OCI-LY3 (cell line): ENCODE measurements at regions not wholly inside any gene's neighbourhood (a gene's known extent, or its start where the extent isn't known, plus 50 kb on each side); places are given as distances from the start of the nearest gene placed in this dataset.

Experiments
- H2AFZ ChIP-seq: fragments of 200-600, 300-600 bp; shearing (Covaris generic); 2 replicates; pipeline ENCODE4 v1.6.0; 2014; ENCODE audit warnings: antibody characterized with exemption, low read depth, low read length
- H3K27ac ChIP-seq: fragments of 200-600, 300-600 bp; sonication (generic); 2 replicates; pipeline ENCODE4 v1.5.1; 2014; ENCODE audit warnings: mild to moderate bottlenecking, low read length, moderate library complexity, mixed read lengths
- H3K27me3 ChIP-seq: fragments of 200-600, 300-600 bp; sonication (generic); 2 replicates; pipeline ENCODE4 v1.6.1; 2014; ENCODE audit warnings: low read depth, low read length, mixed read lengths
- H3K36me3 ChIP-seq: fragments of 200-600, 300-600 bp; sonication (generic); replicated peaks from 2 replicates; pipeline ENCODE3; 2014; ENCODE audit warnings: low read depth, low read length, mixed read lengths
- H3K4me1 ChIP-seq: fragments of 300-600, 200-600 bp; sonication (generic); 2 replicates; pipeline ENCODE4 v1.6.1; 2014; ENCODE audit warnings: low read length, mixed read lengths
- H3K4me2 ChIP-seq: fragments of 200-600, 300-600 bp; sonication (generic); 2 replicates; pipeline ENCODE4 v1.6.1; 2014; ENCODE audit warnings: low read length, mixed read lengths
- H3K4me3 ChIP-seq: fragments of 300-600, 200-600 bp; sonication (generic); 2 replicates; pipeline ENCODE4 v1.5.1; 2014; ENCODE audit warnings: antibody characterized with exemption, mild to moderate bottlenecking, low read length, moderate library complexity
- H3K79me2 ChIP-seq: fragments of 300-600, 200-600 bp; shearing (Covaris generic); 2 replicates; pipeline ENCODE4 v1.6.1; 2014; ENCODE audit warnings: mild to moderate bottlenecking, low read length, mixed read lengths
- H3K9ac ChIP-seq: fragments of 300-600, 200-600 bp; shearing (Covaris generic); 2 replicates; pipeline ENCODE4 v1.6.0; 2014; ENCODE audit warnings: mild to moderate bottlenecking, low read length, moderate library complexity
- H3K9me3 ChIP-seq: fragments of 200-600, 300-600 bp; shearing (Covaris generic); 2 replicates; pipeline ENCODE4 v1.6.1; 2014; ENCODE audit warnings: low read length, mixed read lengths; ENCODE audit not compliant: insufficient read depth
- H4K20me1 ChIP-seq: fragments of 200-600, 300-600 bp; sonication (generic); 2 replicates; pipeline ENCODE4 v1.6.1; 2016; ENCODE audit warnings: low read length, mixed read lengths; ENCODE audit not compliant: insufficient read depth
- EZH2phosphoT487 ChIP-seq: fragments of 200-600 bp; shearing (Covaris generic); IDR thresholded peaks from 2 replicates; pipeline ENCODE4 v1.6.1; 2018; ENCODE audit warnings: antibody characterized with exemption, mixed run types, low read depth
- TF ChIP-seq, protein P1 (sequence below): fragments of 200-600, 300-600 bp; sonication (generic); IDR thresholded peaks from 2 replicates; pipeline ENCODE4 v1.5.1; 2014; ENCODE audit warnings: antibody characterized with exemption, low read length, low read depth

DNA sequence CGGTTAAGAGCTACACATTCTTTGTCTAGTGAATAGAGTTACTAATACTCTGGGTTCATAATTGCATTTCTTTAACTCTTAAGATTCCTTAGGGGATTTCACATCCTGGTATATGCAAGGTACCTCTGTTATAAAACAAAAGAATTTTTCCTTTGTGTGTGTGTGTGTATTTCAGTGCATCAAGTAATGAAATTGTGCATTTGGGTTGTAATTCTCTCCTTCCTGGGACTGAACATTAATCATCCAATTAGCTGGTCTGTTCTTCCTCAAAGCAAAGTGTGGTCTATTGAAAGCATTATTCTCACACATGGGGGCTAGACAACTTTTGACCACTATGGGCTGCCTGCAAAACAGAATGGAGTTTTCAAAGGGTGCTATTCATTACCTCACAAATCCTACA is 74.0 kb downstream of the ZC3H11B start:
- no peak overlapping the region for H3K9ac ChIP-seq
- H3K79me2 ChIP-seq: no peaks in the 10 kb centered on the region
- H3K27ac ChIP-seq: no peak overlapping the region
- H3K27me3 ChIP-seq: no peaks in the 10 kb centered on the region
- no peaks in the 10 kb centered on the region for H3K36me3 ChIP-seq
- H3K4me3 ChIP-seq: no peak overlapping the region
- peaks cover 32% of the 10 kb centered on the region for H3K4me1 ChIP-seq
- no peaks in the 10 kb centered on the region for H4K20me1 ChIP-seq
- TF ChIP-seq, protein P1, sequence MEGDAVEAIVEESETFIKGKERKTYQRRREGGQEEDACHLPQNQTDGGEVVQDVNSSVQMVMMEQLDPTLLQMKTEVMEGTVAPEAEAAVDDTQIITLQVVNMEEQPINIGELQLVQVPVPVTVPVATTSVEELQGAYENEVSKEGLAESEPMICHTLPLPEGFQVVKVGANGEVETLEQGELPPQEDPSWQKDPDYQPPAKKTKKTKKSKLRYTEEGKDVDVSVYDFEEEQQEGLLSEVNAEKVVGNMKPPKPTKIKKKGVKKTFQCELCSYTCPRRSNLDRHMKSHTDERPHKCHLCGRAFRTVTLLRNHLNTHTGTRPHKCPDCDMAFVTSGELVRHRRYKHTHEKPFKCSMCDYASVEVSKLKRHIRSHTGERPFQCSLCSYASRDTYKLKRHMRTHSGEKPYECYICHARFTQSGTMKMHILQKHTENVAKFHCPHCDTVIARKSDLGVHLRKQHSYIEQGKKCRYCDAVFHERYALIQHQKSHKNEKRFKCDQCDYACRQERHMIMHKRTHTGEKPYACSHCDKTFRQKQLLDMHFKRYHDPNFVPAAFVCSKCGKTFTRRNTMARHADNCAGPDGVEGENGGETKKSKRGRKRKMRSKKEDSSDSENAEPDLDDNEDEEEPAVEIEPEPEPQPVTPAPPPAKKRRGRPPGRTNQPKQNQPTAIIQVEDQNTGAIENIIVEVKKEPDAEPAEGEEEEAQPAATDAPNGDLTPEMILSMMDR: no peak
- TF ChIP-seq EZH2phosphoT487: no peak
- no peak overlapping the region for H2AFZ ChIP-seq
- 0 out of 2 replicates have a peak overlapping the region, but pooled peaks have one; percentile 78 for H3K4me2 ChIP-seq
- no peaks in the 10 kb centered on the region for H3K9me3 ChIP-seq

DNA sequence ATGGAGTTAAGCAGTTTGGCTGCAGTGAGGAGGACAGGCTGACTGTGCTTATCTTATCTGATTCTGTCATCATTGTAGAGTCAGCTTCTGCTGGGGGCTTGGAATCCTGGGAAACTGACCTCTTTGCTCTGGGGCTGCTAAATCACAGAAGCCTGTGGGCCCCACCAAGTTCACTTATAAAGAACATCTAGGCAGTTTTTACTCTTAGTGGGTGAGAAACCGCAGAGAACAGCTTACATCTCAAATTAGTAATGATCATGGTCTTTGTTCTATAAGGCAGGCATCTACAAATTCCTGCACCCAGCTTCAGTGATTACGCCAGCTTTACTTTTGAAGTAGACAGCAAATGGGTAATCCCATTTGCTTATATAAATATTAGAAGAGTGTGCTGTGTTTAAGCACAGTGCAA is 75.7 kb downstream of the ZC3H11B start:
- Histone ChIP-seq H3K27me3 (no peaks in the 10 kb centered on the region), H3K9ac (no peak overlapping the region), H3K9me3 (no peaks in the 10 kb centered on the region), H3K79me2 (no peaks in the 10 kb centered on the region), H3K36me3 (no peaks in the 10 kb centered on the region), H3K4me3 (no peak overlapping the region), H3K4me2 (no peak overlapping the region), H2AFZ (no peak overlapping the region), H3K4me1 (peaks cover 32% of the 10 kb centered on the region), H3K27ac (no peak overlapping the region), H4K20me1 (no peaks in the 10 kb centered on the region)
- TF ChIP-seq, protein P1: no peak

GRCh38 chr1:219536038-219536437 is 76.9 kb downstream of the ZC3H11B start:
- H3K9ac ChIP-seq: no peak overlapping the region
- no peaks in the 10 kb centered on the region for H4K20me1 ChIP-seq
- TF ChIP-seq, protein P1: no peak
- TF ChIP-seq EZH2phosphoT487: no peak
- no peak overlapping the region for H3K4me2 ChIP-seq
- H3K4me1 ChIP-seq: peaks cover 32% of the 10 kb centered on the region
- no peaks in the 10 kb centered on the region for H3K27me3 ChIP-seq
- no peak overlapping the region for H2AFZ ChIP-seq
- H3K36me3 ChIP-seq: no peaks in the 10 kb centered on the region
- no peaks in the 10 kb centered on the region for H3K79me2 ChIP-seq
- no peak overlapping the region for H3K4me3 ChIP-seq
- H3K27ac ChIP-seq: no peak overlapping the region
- no peaks in the 10 kb centered on the region for H3K9me3 ChIP-seq

GRCh38 chr1:219534991-219535390 is 77.9 kb downstream of the ZC3H11B start:
- H3K9me3 ChIP-seq: no peaks in the 10 kb centered on the region
- no peak overlapping the region for H3K27ac ChIP-seq
- H3K4me1 ChIP-seq: peaks cover 28% of the 10 kb centered on the region
- no peaks in the 10 kb centered on the region for H3K36me3 ChIP-seq
- TF ChIP-seq, protein P1: no peak
- no peak for TF ChIP-seq EZH2phosphoT487
- no peaks in the 10 kb centered on the region for H3K27me3 ChIP-seq
- no peaks in the 10 kb centered on the region for H3K79me2 ChIP-seq
- no peak overlapping the region for H3K4me3 ChIP-seq
- H4K20me1 ChIP-seq: no peaks in the 10 kb centered on the region
- no peak overlapping the region for H2AFZ ChIP-seq
- H3K4me2 ChIP-seq: no peak overlapping the region
- H3K9ac ChIP-seq: no peak overlapping the region
